ENCODE measurements at regions not wholly inside any gene's neighbourhood (a gene's known extent, or its start where the extent isn't known, plus 50 kb on each side); places are given as distances from the start of the nearest gene placed in this dataset.

DNA sequence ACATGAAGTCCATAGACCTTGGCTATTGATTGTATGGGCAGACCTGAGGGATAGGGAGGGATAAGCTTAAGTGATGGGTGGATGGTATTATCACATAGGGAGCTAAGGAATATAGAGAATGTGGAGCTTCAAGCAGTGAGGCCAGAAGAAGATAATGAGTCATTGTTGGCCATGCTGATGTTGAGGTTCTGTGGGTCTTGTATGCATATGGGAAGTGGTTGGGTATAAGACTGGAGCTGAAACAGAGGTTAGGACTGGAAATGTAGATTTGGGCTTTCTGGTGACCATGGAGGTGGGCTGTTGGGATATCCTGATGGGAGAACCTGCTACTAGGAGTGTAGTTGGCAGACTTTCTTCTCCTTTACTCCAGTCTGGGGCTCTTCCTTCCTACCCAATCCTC lies 73.7 kb upstream of the TSC22D1 start:
- TF ChIP-seq, protein P1, sequence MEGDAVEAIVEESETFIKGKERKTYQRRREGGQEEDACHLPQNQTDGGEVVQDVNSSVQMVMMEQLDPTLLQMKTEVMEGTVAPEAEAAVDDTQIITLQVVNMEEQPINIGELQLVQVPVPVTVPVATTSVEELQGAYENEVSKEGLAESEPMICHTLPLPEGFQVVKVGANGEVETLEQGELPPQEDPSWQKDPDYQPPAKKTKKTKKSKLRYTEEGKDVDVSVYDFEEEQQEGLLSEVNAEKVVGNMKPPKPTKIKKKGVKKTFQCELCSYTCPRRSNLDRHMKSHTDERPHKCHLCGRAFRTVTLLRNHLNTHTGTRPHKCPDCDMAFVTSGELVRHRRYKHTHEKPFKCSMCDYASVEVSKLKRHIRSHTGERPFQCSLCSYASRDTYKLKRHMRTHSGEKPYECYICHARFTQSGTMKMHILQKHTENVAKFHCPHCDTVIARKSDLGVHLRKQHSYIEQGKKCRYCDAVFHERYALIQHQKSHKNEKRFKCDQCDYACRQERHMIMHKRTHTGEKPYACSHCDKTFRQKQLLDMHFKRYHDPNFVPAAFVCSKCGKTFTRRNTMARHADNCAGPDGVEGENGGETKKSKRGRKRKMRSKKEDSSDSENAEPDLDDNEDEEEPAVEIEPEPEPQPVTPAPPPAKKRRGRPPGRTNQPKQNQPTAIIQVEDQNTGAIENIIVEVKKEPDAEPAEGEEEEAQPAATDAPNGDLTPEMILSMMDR (conservative IDR thresholded peaks at IDR 0.05; ENCODE audit: low read depth, low read length) = no peak
- TF ChIP-seq EZH2 (IDR thresholded peaks at IDR 0.05; ENCODE audit: low read length, unreplicated experiment) (no peak), EZH2phosphoT487 (IDR thresholded peaks at IDR 0.05; ENCODE audit: borderline replicate concordance, low read length) (no peak)

All from PC-3 (cell line).